HG02884 (cell line): ENCODE measurements at regions not wholly inside any gene's neighbourhood (a gene's known extent, or its start where the extent isn't known, plus 50 kb on each side); places are given as distances from the start of the nearest gene placed in this dataset.
"Not testable (repeated sequence)": the region's sequence is repeated elsewhere in the genome, so short reads cannot be mapped to it uniquely, and the experiment has no call there.

Experiments
- ATAC-seq: cut with Tn5 transposase; IDR thresholded peaks from one replicate; pipeline ENCODE4 v1.9.1; 2021; ENCODE audit warnings: mild to moderate bottlenecking, moderate library complexity; ENCODE audit not compliant: unreplicated experiment

- ATAC-seq: no peak
Observed at GRCh38 chrX:64853424-64853823, 122.8 kb downstream of the ZC4H2 start.

GRCh38 chrX:64850371-64851082 lies 125.7 kb downstream of the ZC4H2 start:
- ATAC-seq: no peak

- no peak for ATAC-seq
Observed at GRCh38 chrX:64843224-64843623, 133.0 kb downstream of the ZC4H2 start.

- peak; percentile 79 for ATAC-seq
Observed at GRCh38 chrX:64842492-64842891, 133.8 kb downstream of the ZC4H2 start.

- no peak for ATAC-seq
Observed at GRCh38 chrX:64805683-64806082, 170.6 kb downstream of the ZC4H2 start.

GRCh38 chrX:64792598-64793337 lies 183.5 kb downstream of the ZC4H2 start:
- ATAC-seq: no peak

GRCh38 chrX:64782923-64783322 lies 193.3 kb downstream of the ZC4H2 start:
- ATAC-seq: no peak

GRCh38 chrX:64758047-64758446 lies 218.2 kb downstream of the ZC4H2 start:
- no peak for ATAC-seq

GRCh38 chrX:64739792-64740378 lies 236.4 kb downstream of the ZC4H2 start:
- ATAC-seq: no peak

- no peak for ATAC-seq
Observed at GRCh38 chrX:64698317-64698716, 277.9 kb downstream of the ZC4H2 start.

GRCh38 chrX:64695372-64695771 lies 280.9 kb downstream of the ZC4H2 start:
- not testable (repeated sequence) for ATAC-seq

- ATAC-seq: no peak
Observed at GRCh38 chrX:64662876-64663275, 267.6 kb upstream of the MTMR8 start.

GRCh38 chrX:64657229-64657628 lies 262.0 kb upstream of the MTMR8 start:
- ATAC-seq: not testable (repeated sequence)

- ATAC-seq: no peak
Observed at GRCh38 chrX:64642482-64642881, 247.2 kb upstream of the MTMR8 start.
